ENCODE measurements at regions not wholly inside any gene's neighbourhood (a gene's known extent, or its start where the extent isn't known, plus 50 kb on each side); places are given as distances from the start of the nearest gene placed in this dataset.
"Not testable (repeated sequence)": the region's sequence is repeated elsewhere in the genome, so short reads cannot be mapped to it uniquely, and the experiment has no call there.

DNA sequence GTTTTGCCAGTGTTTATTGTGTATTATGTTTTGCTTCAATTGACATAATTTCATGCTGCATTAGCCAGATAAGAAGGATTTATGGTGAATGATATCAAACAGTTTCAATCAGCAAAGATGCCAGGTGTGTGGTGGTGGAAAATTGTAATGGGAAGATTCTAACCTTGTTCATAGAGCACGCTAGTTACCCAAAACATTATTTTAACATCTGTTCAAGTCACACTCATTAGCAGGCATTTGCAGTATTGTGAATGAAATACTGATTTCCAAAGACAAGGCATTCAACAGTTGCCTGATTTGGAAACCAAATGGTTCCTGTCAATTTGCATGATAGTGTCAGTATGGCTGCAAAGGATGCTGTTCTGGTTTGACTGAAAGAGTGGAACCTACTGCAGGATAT is 129.7 kb downstream of the EPC1 start:
- Histone ChIP-seq H3K4me3 (replicated peaks in 1 of 4; ENCODE audit: control extremely low read depth in 1 of 4, insufficient read depth in 1 of 4, low read depth in 3 of 4, low read length in 4 of 4) (no peak overlapping the region), H3K9me3 (ENCODE audit: control insufficient read depth, insufficient read depth, low read depth, low read length) (no peaks in the 10 kb centered on the region), H4K20me1 (ENCODE audit: control insufficient read depth, extremely low read depth, insufficient read depth, low read length) (no peaks in the 10 kb centered on the region), H3K27ac (ENCODE audit: insufficient read depth, low read length) (no peak overlapping the region), H3K9ac (ENCODE audit: insufficient read depth, low read length) (no peak overlapping the region), H2AFZ (ENCODE audit: low read length) (no peak overlapping the region), H3K36me3 (ENCODE audit: control insufficient read depth, insufficient read depth, low read length) (no peaks in the 10 kb centered on the region), H3K79me2 (ENCODE audit: control insufficient read depth, insufficient read depth, low read length) (no peaks in the 10 kb centered on the region), H3K4me2 (ENCODE audit: extremely low read depth, insufficient read depth, low read length) (no peak overlapping the region), H3K27me3 (ENCODE audit: control insufficient read depth, insufficient read depth, low read length) (no peaks in the 10 kb centered on the region), H3K4me1 (ENCODE audit: control insufficient read depth, extremely low read depth, insufficient read depth, low read length) (no peaks in the 10 kb centered on the region)
- no peak for DNase-seq (ENCODE audit: low read depth in 2 of 2)
- TF ChIP-seq EZH2 (IDR thresholded peaks at IDR 0.05; ENCODE audit: low read length, missing control alignments), result no peak
- TF ChIP-seq, protein P1, sequence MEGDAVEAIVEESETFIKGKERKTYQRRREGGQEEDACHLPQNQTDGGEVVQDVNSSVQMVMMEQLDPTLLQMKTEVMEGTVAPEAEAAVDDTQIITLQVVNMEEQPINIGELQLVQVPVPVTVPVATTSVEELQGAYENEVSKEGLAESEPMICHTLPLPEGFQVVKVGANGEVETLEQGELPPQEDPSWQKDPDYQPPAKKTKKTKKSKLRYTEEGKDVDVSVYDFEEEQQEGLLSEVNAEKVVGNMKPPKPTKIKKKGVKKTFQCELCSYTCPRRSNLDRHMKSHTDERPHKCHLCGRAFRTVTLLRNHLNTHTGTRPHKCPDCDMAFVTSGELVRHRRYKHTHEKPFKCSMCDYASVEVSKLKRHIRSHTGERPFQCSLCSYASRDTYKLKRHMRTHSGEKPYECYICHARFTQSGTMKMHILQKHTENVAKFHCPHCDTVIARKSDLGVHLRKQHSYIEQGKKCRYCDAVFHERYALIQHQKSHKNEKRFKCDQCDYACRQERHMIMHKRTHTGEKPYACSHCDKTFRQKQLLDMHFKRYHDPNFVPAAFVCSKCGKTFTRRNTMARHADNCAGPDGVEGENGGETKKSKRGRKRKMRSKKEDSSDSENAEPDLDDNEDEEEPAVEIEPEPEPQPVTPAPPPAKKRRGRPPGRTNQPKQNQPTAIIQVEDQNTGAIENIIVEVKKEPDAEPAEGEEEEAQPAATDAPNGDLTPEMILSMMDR (conservative IDR thresholded peaks at IDR 0.05 in 1 of 2, IDR thresholded peaks at IDR 0.05 in 1 of 2; ENCODE audit: low read depth in 1 of 2, low read length in 2 of 2), result no peak

DNA sequence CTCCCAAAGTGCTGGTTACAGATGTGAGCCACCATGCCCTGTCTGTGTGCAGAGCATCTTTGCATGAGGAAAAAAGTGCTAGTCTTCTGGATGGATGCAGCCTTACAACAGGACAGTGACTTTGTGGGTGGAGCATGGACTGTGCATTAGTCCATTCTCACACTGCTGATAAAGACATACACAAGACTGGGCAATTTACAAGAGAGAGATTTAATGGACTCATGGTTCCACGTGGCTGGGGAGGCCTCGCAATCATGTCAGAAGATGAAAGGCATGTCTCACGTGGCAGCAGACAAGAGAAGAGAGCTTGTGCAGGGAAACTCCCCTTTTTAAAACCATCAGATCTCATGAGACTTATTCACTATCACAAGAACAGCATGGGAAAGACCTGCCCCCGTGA is 133.1 kb downstream of the EPC1 start:
- H4K20me1 ChIP-seq (ENCODE audit: control insufficient read depth, extremely low read depth, insufficient read depth, low read length); H2AFZ ChIP-seq (ENCODE audit: low read length); H3K4me2 ChIP-seq (ENCODE audit: extremely low read depth, insufficient read depth, low read length): not testable (repeated sequence)

DNA sequence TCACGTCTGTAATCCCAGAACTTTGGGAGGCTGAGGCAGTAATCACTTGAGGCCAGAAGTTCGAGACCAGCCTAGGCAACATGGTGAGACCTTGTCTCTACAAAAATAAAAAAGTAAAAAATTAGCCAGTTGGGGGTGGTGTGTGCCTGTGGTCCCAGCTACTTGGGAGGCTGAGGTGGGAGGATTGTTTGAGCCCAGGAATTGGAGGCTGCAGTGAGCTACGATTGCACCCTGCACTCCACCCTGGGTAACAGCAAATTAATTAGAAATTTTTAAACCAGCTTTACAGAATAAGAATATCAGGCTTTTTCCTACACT is 136.0 kb downstream of the EPC1 start:
- H3K36me3 ChIP-seq (ENCODE audit: control insufficient read depth, insufficient read depth, low read length), result no peaks in the 10 kb centered on the region
- H2AFZ ChIP-seq (ENCODE audit: low read length), result no peak overlapping the region
- H3K79me2 ChIP-seq (ENCODE audit: control insufficient read depth, insufficient read depth, low read length), result no peaks in the 10 kb centered on the region
- no peak overlapping the region for H3K4me3 ChIP-seq (replicated peaks in 1 of 4; ENCODE audit: control extremely low read depth in 1 of 4, insufficient read depth in 1 of 4, low read depth in 3 of 4, low read length in 4 of 4)
- H3K4me1 ChIP-seq (ENCODE audit: control insufficient read depth, extremely low read depth, insufficient read depth, low read length), result no peaks in the 10 kb centered on the region
- no peak overlapping the region for H3K9ac ChIP-seq (ENCODE audit: insufficient read depth, low read length)
- no peaks in the 10 kb centered on the region for H3K27me3 ChIP-seq (ENCODE audit: control insufficient read depth, insufficient read depth, low read length)
- no peak overlapping the region for H3K27ac ChIP-seq (ENCODE audit: insufficient read depth, low read length)
- no peak overlapping the region for H3K4me2 ChIP-seq (ENCODE audit: extremely low read depth, insufficient read depth, low read length)
- H4K20me1 ChIP-seq (ENCODE audit: control insufficient read depth, extremely low read depth, insufficient read depth, low read length), result no peaks in the 10 kb centered on the region
- no peaks in the 10 kb centered on the region for H3K9me3 ChIP-seq (ENCODE audit: control insufficient read depth, insufficient read depth, low read depth, low read length)
- TF ChIP-seq EZH2 (IDR thresholded peaks at IDR 0.05; ENCODE audit: low read length, missing control alignments), result no peak
- TF ChIP-seq, protein P1 (conservative IDR thresholded peaks at IDR 0.05 in 1 of 2, IDR thresholded peaks at IDR 0.05 in 1 of 2; ENCODE audit: low read depth in 1 of 2, low read length in 2 of 2), result no peak
- no peak for DNase-seq (ENCODE audit: low read depth in 2 of 2)

More for the DNA sequence above, 133.1 kb downstream of the EPC1 start:
- H3K79me2 ChIP-seq (ENCODE audit: control insufficient read depth, insufficient read depth, low read length); H3K36me3 ChIP-seq (ENCODE audit: control insufficient read depth, insufficient read depth, low read length); H3K4me1 ChIP-seq (ENCODE audit: control insufficient read depth, extremely low read depth, insufficient read depth, low read length); H3K9me3 ChIP-seq (ENCODE audit: control insufficient read depth, insufficient read depth, low read depth, low read length); DNase-seq (ENCODE audit: low read depth in 2 of 2); H3K9ac ChIP-seq (ENCODE audit: insufficient read depth, low read length); H3K27ac ChIP-seq (ENCODE audit: insufficient read depth, low read length); H3K27me3 ChIP-seq (ENCODE audit: control insufficient read depth, insufficient read depth, low read length); H3K4me3 ChIP-seq (replicated peaks in 1 of 4; ENCODE audit: control extremely low read depth in 1 of 4, insufficient read depth in 1 of 4, low read depth in 3 of 4, low read length in 4 of 4): not testable (repeated sequence)
